ENCODE measurements at regions not wholly inside any gene's neighbourhood (a gene's known extent, or its start where the extent isn't known, plus 50 kb on each side); places are given as distances from the start of the nearest gene placed in this dataset.

DNA sequence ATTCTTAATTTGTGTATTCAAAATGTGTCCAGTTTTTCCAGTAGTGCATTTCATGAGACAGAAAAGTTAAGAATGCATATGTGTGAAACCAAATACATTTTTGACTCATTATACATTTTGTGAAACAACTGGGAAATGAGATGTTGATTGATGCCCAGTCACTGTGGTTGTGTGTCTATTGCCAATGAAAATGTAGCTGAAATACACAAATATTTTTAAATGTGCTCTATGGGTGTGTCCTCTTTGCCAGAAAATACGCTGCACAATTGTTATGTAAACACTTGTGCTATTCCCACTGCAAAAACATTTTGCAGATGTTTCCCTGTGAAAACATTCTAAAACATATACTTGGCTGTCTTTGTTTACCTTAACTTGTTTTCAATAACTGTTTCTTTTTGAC, 395.2 kb downstream of the TFEC start:
- TF ChIP-seq, protein P1, sequence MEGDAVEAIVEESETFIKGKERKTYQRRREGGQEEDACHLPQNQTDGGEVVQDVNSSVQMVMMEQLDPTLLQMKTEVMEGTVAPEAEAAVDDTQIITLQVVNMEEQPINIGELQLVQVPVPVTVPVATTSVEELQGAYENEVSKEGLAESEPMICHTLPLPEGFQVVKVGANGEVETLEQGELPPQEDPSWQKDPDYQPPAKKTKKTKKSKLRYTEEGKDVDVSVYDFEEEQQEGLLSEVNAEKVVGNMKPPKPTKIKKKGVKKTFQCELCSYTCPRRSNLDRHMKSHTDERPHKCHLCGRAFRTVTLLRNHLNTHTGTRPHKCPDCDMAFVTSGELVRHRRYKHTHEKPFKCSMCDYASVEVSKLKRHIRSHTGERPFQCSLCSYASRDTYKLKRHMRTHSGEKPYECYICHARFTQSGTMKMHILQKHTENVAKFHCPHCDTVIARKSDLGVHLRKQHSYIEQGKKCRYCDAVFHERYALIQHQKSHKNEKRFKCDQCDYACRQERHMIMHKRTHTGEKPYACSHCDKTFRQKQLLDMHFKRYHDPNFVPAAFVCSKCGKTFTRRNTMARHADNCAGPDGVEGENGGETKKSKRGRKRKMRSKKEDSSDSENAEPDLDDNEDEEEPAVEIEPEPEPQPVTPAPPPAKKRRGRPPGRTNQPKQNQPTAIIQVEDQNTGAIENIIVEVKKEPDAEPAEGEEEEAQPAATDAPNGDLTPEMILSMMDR (conservative IDR thresholded peaks at IDR 0.05; ENCODE audit: low read depth, low read length), result no peak
- no peak for TF ChIP-seq EZH2 (IDR thresholded peaks at IDR 0.05; ENCODE audit: borderline replicate concordance, low read depth, low read length, poor library complexity, severe bottlenecking)

All from A673 (cell line).